ENCODE measurements at regions not wholly inside any gene's neighbourhood (a gene's known extent, or its start where the extent isn't known, plus 50 kb on each side); places are given as distances from the start of the nearest gene placed in this dataset.
"Not testable (repeated sequence)": the region's sequence is repeated elsewhere in the genome, so short reads cannot be mapped to it uniquely, and the experiment has no call there.

DNA sequence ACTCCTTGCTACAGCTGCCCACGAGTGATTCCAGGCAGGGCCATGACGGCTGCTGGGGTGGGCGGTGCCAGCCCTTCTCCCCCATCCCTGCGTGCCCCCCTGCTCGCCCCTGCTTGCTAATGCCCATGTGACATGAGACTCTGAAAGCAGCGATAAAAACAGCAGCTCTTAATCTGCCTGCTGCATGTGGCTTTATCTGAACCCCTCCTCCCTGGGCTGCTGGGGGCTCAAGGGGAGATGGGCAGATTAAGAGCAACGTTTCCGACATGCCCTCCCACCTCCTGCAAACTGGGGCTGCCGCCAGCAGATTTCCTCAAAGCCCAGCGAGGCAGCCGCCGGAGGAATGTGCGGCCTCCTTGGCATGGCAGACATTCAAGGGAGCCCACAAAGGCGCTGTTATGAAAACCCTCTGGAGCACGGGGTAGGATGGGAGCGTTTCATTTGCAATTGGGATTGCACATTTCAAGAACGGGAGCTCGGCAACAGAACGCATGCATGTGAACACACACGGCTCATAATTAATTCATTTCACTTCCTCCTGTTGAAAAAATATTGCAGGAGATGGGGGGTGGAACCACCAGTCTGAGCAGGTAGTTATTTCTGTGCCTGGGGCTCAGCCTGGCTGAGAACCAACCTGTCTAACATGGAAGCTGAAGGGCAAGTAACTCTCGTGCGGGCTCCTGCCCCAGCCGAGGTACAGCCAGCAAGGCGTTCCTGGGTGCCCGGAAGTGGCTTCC, 504.2 kb upstream of the PROK2 start:
- DNase-seq = no peak

DNA sequence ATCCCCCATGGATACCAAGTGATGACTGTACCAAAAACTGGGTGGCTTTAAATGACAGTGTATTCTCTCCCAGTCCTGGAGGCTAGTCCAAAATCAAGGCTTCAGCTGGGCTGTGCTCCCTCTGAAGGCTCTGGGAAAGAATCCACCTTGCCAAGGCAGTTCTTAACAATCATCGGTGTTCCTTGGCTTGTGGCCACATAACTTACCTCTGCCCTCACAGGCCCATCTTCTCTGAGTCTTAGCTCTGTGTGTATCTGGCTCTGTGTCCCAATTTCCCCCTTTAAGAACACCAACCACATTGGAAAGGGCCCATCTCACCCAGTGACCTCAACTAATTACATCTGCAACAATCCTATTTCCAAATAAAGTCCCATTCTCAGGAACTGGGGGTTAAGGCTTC, 503.0 kb upstream of the PROK2 start:
- DNase-seq = no peak

DNA sequence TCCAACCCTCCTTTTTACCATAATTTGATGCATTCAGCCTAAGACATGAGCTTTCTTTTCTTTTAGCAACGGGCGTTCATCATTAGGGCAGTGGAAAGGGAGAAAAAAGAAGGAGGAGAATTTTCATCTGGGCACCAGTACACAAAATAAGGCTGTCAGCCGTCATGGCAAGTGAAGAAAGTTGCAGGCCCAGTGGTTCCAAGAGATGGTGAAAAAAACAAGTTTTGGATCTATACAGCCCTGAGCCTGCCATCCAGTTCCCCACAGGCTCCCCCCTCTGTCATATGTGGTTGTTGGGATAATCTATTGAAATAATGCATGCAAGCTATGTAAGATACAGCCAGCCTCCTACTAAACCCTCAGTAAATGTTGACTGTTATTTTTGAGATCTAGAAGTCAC, 500.6 kb upstream of the PROK2 start:
- no peak for DNase-seq

DNA sequence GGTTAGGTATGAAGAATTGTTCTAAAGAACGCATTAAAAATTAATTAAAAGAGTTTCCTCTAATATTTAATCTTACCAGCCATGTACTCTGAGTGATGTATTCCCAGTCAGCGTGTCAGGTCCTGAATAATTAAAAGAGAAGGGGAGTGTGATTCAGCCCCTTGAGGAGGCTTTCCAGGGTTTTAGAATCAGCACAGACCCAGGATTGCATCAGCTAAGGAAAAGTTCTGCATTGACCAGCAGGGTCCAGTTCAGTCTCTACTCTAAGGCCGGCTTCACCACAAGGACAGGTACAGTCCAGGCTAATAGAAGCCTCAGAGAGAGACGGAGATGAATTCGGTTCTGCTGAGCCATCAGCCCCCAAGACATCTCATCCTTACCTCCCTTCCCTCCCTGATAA, 499.5 kb upstream of the PROK2 start:
- DNase-seq = no peak

DNA sequence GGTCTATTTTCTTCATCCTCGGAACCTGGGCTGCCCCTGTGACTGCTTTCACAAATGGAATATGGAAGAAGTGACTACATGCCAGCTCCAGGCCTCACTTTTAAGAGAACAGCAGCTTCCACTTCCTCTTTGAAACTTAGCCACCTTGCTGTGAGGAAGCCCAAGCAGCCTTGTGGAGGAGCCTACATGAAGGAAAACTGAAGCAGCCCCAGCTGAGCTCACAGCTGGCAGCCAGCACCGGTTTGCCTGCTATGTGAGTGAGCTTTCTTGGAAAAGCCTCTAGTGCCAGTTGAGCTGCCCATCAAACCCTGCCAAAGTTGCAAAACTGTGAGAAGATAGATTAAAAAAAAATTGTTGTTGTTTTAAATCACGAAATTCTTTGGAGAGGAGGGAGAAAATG, 498.0 kb upstream of the PROK2 start:
- no peak for DNase-seq

DNA sequence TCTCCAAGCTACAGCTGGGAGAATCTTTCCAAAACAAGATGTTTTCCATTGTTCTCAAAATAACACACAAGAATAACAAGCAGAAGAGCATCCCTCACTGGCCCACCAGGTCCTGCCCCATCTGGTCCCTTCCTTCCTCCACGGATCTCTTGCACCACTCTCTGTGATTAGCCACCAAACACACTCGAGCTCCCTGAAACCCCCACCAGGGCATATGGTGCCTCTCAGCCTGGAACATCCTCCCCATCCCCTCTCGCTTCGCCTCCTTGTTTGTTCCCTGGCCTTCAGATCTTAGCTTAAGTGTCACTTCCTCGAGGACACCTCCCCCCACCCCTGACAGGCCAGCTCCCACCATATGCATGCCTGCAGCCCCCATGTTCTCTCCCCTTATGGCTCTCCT, 496.6 kb upstream of the PROK2 start:
- DNase-seq = no peak

DNA sequence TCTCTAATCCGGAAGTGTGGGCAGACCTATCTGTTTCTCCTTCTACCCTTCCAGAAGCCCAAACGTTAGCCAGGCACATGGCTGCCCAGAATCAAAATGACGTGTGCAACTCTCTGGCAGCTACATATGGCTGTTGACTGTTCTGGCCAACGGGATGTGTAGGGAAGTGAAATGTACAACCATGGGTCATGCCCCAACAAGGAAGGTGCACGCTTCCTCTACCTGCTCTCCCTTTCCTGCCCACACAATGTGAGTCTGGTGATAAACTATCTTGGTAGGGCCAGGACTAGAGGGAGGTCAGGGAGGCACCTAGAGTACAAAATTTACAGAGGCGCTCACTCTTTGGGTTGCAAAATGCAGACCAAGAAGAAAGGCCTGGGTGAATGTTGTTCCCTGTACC, 495.9 kb upstream of the PROK2 start:
- DNase-seq = no peak

DNA sequence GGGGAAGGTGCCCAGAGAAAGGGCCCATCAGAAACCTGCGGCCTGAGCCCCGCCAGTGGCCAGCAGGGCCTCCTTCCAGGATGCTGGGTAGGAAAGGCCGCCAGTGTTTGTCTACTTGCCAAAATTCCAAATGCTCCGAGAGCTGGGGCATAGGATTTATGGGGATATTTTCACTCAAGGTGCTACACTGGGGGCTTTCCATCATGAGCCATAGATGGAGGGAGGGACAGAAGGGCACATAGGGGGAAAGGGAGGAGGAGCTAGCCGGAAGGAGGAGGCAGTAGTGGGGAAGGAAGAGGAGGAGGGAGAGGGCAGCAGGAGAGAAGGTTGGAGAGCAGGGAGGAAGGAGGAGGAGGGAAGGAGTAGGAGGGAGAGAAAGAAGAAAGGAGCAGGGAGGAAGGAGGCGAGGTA, 494.7 kb upstream of the PROK2 start:
- no peak for DNase-seq

DNA sequence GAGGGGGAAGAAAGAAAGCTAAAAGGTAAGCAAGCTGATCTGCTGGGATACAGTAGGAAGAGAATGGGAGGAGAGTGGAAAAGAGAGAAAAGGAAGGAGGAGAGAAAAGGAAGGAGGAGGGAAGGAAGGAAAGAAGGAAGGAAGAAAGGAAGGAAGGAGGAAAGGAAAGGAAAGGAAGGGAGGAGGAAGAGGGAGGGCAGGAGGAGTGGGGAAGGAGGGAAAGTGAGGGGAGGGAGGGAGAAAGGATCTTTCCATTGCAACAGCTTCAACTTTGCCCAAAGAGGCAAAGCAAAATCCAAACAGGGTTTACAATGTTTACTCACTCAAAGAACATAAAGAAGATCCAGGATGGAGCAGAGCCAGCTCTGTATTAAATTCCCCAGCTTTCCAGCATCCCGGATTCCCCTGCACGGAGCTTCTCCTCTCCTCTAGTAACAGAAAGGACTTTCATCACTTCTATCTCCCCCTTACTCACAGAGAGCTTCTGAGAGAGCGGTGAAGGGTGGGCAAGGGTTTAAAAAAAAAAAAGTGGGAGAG, 494.2 kb upstream of the PROK2 start:
- DNase-seq = no peak

DNA sequence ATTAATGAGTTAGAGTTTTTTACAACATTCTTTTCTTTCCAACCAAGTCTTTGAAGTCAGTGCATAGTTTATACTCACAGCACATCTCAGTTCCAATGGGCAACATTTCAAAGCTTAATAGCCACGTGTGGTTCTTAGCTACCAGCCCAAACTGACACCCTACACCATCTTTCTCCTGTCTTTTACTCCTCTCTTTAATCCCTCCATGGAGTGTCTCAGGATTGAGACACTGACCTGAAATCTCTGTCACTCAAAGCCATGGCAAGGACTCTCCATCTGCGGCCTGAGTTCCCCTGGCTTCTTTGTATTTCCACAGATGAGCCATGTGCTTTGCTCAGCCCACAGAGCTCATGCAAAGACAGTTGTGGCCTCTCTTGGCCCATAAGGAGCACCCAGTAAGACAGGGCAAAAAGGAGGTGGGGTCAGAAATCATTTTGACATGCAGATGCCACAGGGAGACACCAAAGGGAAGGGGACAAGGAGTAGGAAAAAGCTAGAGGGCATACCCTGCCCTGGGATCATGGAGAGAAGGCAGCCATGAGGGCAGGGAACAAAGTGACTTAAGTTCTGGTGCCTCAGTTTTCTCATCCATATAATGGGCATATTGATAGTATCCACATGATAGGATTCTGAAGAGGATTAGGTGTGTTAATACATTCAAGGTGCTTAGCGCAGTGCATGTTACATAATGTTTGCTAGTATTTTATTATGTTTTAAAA, 493.6 kb upstream of the PROK2 start:
- no peak for DNase-seq

DNA sequence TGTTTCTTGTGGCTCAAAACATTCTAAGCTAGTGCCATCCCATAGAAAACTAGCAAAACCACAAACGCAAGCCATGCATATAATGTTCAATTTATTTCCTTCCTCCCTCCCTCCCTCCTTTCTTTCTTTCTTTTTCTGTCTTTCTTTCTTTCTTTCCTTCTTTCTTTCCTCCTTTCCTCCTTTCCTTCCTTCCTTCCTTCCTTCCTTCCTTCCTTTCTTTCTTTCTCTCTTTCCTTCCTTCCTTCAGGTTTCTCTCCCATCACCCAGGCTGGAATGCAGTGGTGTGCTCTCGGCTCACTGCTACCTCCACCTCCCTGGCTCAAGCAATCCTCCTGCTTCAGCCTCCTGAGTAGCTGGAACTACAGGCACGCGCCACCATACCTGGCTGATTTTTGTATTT, 492.8 kb upstream of the PROK2 start:
- DNase-seq = no peak

DNA sequence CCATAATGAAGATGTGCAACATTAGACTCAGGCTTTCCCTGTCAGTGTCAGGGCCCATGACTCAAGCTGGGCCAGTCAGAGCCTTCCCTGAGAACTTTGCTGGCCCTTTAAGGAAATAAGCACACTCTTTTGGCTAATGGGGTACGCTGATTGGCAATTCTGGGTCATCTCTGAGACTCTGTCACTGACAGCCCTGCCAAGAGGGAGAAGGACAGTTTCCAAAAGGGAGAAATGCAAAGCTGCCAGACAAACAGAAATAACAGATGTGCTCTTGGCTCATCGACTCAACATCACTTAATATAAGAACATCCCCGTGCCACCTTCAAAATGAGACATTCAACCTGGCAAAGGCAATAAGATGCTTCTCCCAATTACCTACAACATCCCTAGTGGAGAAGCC, 491.9 kb upstream of the PROK2 start:
- no peak for DNase-seq

DNA sequence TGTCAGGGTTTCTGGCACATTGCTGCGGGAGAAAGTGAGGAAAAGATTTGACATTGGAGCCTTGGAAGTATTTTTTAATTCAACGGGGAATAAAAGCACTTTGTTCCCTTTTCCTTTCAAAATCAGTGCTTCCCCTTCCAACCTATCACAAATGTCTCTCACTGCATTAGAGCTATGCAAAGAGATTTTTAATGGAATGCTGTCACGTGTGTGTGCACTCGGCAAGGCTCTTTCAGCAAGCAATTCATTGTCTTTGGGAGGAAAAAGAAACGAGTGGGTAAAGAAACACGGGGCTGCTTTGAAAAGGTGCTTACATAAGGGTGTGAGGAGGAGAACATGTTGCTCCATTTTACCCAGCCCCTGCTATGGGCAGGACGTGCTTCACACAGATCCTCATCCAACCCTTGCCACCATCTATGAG, 490.4 kb upstream of the PROK2 start:
- DNase-seq = no peak

DNA sequence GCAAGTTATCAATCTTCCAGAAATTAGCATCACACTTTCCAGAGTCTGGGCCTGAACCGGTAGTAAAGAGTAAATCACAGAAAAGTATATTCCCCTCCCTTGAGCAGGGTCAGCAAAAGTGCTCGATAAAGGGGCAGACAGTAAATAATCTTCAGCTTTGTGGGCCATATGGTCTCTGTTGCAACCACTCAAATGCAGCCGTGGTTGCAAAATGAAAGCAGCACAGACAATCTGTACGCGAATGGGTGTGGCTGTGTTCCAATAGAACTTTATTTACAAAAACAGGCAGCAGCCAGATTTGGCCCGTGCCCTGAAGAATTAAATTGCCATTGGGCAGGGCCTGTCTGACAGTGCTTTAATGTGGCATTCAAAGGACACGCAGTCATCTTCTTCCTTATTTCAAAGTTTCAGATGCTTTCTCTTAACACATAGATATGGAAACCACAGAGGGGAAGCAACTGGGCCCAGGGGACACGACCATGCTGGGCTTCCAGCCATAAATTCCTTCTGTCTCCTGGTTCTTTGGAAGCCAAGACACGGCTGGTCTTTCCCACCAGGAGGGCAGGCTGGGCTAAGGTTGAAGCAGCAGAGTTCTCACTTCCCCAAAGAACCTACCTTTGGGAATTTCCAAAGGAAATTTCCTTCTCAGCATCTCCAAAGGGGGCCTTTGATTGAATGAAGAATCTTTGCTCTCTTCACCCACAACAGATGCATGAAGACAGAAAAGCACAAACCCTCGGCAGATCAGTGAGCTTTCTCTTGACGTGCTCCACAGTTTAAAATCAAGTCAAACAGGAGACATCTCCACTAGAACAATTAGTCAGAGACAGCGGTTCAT, 489.8 kb upstream of the PROK2 start:
- no peak for DNase-seq

DNA sequence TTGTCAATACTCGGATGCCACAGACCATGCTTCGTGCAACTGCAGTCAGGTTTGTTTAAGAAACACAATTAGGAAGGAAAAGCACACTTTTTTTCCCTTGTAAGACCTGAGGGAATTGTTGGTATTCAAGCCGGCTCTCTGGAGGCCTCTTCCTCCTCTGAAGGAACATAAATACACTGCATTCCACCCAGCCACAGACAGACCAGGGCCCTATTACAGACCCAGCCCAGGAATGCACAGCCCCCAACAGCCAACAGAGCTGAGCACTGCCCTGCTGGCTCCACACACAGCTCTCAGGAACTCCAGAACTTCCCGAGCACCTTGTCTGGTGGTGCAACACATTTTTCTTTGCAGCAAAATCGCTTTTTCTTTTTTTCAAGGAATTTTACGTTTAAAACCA, 488.7 kb upstream of the PROK2 start:
- no peak for DNase-seq

DNA sequence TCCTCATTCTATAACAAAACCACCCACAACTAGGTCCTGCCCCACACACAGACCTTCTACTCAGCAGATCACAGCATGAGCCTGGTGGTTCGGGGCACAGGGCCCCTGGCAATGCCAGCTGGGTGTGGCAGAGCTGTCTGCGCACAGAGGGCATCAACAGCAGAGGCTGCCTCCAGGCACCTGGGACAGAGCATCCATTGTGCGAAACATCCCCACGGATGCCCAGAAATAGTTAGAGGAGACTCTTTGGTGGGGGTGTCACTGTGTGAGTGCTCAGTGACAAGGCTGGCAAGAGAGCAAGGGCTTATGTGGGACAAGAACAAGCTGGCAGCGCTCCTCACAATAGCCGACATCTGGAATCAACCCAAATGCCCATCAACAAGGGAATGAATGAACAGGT, 487.4 kb upstream of the PROK2 start:
- no peak for DNase-seq

DNA sequence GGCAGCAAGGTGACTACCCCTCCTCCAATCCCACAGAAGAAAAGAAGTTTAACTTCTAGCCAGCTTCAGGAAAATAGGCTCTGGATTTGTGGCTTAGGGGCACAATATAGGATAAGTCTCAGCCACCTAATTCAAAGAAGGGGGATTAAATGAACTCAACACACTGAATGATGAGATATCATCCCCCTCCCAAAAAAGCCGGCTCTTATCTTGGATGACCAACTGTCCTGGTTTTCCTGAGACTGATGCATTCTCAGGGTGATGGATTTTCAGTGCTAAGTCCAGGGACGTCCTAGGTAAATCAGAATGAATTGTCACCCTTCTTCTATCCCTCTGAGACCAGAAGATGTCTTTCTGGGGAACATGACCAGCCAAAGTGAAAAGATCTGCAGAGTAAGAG, 487.0 kb upstream of the PROK2 start:
- no peak for DNase-seq

DNA sequence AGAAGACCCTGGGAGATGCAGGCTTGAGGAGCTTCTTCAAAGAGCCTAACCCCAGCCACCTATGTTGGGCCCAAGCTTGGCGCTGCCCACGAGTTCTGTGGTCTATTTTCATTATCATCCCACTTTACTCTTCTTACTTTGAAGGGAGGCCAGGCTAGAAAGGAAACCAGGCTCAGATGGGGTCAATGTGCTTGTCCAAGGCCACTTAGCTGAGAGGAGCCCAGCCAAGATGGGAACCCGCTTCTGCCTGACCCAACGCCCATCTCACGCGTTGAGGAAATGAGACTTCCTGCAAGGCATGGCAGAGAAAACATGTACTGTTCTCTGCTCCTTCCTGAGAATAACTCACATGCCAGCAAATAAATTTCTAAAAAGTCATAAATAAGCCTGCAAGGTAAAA, 486.3 kb upstream of the PROK2 start:
- no peak for DNase-seq

DNA sequence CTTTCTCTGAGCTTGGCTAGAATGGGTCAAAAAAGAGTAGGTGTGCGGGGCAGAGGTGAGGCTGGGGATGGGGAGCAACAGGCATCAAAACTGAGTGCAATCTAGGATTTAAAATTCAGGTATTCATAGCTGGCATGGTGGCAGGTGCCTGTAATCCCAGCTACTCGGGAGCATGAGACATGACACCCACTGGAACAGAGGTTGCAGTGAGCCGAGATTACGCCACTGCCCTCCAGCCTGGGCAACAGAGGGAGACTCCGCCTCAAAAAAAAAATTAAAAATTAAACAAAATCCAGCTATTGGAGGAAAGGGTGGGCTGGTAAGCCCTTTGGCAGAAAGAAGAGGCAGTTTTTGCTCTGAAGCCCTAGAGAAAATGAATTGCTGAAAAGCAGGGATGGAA, 485.8 kb upstream of the PROK2 start:
- DNase-seq = no peak

DNA sequence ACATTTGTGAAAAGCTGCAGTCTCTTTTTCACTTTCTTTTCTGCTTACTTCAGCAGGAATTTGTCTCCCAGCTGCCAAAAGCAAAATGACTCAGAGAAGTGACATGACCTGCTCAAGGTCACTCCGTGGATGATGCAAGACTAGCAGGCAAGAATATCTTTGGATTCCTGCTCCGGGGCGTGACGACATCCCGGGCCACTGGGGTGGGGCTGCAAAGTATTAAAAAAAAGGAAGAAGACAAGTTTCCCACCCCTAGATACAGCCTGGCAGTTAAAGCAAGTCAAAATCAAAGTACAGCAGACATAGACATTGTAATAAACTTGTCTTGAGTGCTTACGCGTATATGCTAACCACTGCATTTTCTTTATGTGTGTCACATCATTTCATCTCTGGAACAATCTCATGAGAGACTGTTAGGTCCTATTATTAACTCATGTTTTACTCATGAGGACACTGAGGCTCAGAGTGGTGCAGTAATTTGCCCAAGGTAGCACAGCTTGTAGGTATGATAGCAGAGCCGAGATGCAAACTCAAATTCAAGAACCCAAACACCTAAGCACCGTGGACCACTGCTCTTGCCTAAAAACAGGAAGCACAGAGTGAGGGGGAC, 485.2 kb upstream of the PROK2 start:
- DNase-seq = no peak

DNA sequence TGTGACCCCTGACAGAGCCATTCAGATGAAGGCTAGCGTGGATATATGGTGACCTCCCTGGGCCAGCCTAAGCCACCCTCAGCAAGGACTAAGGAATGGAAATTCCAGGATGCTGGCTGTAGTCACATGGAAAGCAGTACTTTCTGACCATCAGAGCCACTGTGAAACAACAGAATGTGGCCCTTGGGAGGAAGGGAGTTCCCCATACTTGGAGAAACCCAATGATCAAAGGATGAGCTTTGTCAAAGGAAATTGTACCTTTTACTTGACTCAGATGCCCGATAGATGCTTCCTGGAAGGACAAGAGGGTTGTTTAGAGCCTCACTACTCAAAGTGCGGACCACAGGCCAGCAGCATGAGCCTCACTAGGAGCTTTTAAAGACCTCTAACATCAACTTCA, 484.5 kb upstream of the PROK2 start:
- DNase-seq = no peak

DNA sequence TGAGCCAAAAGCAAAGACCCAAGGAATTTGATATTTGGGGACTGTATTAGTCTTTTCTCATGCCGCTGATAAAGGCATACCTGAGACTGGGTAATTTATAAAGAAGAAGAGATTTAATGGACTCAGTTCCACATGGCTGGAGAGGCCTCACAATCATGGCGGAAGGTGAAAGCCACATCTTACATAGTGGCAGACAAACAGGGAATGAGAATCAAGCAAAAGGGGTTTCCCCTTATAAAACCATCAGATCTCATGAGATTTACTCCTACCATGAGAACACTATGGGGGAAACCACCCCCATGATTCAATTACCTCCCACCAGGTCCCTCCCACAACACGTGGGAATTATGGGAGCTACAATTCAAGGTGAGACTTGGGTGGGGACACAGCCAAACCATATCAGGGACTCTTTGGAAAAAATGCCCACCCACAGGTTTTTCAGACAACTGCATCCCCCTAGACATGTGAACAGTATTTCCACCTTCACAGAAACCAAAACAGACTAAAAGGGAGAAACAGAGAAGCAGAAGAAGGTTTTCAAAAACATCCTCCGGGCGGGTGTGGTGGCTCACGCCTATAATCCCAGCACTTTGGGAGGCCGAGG, 482.1 kb upstream of the PROK2 start:
- not testable (repeated sequence) for DNase-seq

DNA sequence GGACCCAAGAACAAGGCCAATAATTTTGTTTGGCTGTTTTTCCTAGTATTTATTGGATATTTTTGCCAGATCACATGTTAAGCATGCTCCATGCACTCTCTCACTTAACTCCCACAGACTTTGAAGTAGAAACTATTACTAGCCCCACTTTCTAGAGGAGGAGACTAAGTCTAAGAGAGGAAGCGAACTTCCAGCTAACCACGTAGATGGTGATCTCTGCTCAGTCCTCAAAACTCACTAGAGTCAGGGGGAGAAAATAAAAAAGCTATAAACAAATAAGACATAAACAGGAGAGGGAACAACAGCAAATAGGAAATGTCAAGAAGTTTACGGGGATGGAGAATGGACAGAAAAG, 481.0 kb upstream of the PROK2 start:
- DNase-seq = no peak

Measured in NCI-H1930 (cell line).